NCI-H1930 (cell line): ENCODE measurements at regions not wholly inside any gene's neighbourhood (a gene's known extent, or its start where the extent isn't known, plus 50 kb on each side); places are given as distances from the start of the nearest gene placed in this dataset.
"Not testable (repeated sequence)": the region's sequence is repeated elsewhere in the genome, so short reads cannot be mapped to it uniquely, and the experiment has no call there.

Experiments used
- DNase-seq, 2 experiments: peaks; one replicate each; lab custom pipeline; 2025; lab: John Stamatoyannopoulos, UW

- peak in 1 of 2 experiments; percentile 61 for DNase-seq
Measured at GRCh38 chr6:14217728-14218518, 100.4 kb downstream of the CD83 start.

GRCh38 chr6:14218519-14218800 is 100.9 kb downstream of the CD83 start:
- DNase-seq: no peak

GRCh38 chr6:14221564-14222279 is 104.2 kb downstream of the CD83 start:
- no peak for DNase-seq

- no peak for DNase-seq
Measured at GRCh38 chr6:14222956-14223355, 105.4 kb downstream of the CD83 start.

GRCh38 chr6:14224359-14225103 is 107.0 kb downstream of the CD83 start:
- no peak for DNase-seq

GRCh38 chr6:14226051-14226660 is 108.6 kb downstream of the CD83 start:
- no peak for DNase-seq

- no peak for DNase-seq
Measured at GRCh38 chr6:14228571-14228970, 111.0 kb downstream of the CD83 start.

GRCh38 chr6:14231071-14231483 is 113.5 kb downstream of the CD83 start:
- no peak for DNase-seq

- DNase-seq: no peak
Measured at GRCh38 chr6:14231501-14232280, 114.1 kb downstream of the CD83 start.

- DNase-seq: no peak
Measured at GRCh38 chr6:14232889-14233288, 115.3 kb downstream of the CD83 start.

GRCh38 chr6:14235653-14236356 is 118.2 kb downstream of the CD83 start:
- no peak for DNase-seq

GRCh38 chr6:14239097-14239496 is 121.5 kb downstream of the CD83 start:
- no peak for DNase-seq

- no peak for DNase-seq
Measured at GRCh38 chr6:14240411-14241166, 123.0 kb downstream of the CD83 start.

- no peak for DNase-seq
Measured at GRCh38 chr6:14241255-14242070, 123.9 kb downstream of the CD83 start.

- DNase-seq: not testable (repeated sequence)
Measured at GRCh38 chr6:14242912-14243311, 125.3 kb downstream of the CD83 start.

- no peak for DNase-seq
Measured at GRCh38 chr6:14243597-14243996, 126.0 kb downstream of the CD83 start.

- DNase-seq: no peak
Measured at GRCh38 chr6:14246876-14247275, 129.3 kb downstream of the CD83 start.

- no peak for DNase-seq
Measured at GRCh38 chr6:14250573-14250972, 133.0 kb downstream of the CD83 start.

- DNase-seq: no peak
Measured at GRCh38 chr6:14252271-14252850, 134.8 kb downstream of the CD83 start.
